ENCODE measurements at regions not wholly inside any gene's neighbourhood (a gene's known extent, or its start where the extent isn't known, plus 50 kb on each side); places are given as distances from the start of the nearest gene placed in this dataset.

DNA sequence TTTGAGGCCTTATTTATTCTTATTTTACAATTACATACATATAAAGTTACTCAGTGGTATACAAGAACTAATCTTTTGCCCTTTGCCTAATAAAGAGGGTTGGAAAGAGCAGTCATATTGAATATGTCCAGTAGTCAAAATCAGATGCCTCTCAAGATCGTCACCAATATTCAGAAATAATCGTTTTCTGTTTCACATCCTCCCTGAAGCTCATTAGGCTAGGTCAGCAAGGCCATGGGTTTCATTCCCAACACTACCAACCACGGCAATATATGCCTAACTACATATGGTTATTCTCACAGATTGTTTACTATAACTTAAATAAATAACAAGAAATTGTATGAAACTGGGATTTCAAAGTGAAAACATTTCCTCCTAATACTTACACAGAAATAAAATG lies 167.2 kb upstream of the MANEA start:
- Histone ChIP-seq H3K36me3 (ENCODE audit: control insufficient read depth, insufficient read depth, low read length) (no peaks in the 10 kb centered on the region), H3K27me3 (ENCODE audit: control insufficient read depth, insufficient read depth, low read length) (no peaks in the 10 kb centered on the region), H3K9me3 (ENCODE audit: control insufficient read depth, insufficient read depth, low read depth, low read length) (no peaks in the 10 kb centered on the region), H3K4me3 (ENCODE audit: low read depth, low read length) (no peak overlapping the region), H3K4me1 (ENCODE audit: control insufficient read depth, insufficient read depth, low read length) (no peaks in the 10 kb centered on the region), H3K9ac (ENCODE audit: low read length) (no peak overlapping the region), H3K27ac (ENCODE audit: low read depth, low read length) (no peak overlapping the region)

DNA sequence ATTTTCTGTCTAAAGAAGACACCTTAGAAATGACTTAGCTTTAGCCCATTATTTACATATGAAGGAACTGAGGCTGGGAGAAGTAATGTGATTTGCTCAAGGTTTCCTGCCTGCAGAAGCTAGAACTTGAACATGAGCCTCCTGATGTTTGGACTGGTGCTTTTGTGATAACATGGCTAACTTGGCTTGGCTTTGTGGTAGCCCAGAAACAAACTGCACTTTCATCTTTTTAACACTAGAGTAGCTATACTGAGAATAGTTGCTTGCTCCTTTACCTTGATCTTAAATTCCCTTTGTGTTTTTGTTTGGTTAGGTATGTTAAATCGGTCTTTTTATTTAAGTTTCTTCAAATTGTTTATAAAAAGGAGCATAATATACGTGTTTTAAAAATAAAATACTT lies 163.5 kb upstream of the MANEA start:
- Histone ChIP-seq H3K27me3 (ENCODE audit: control insufficient read depth, insufficient read depth, low read length) (no peaks in the 10 kb centered on the region), H3K27ac (ENCODE audit: low read depth, low read length) (no peak overlapping the region), H3K9me3 (ENCODE audit: control insufficient read depth, insufficient read depth, low read depth, low read length) (peaks cover under 1% of the 10 kb centered on the region; the same call in 1 of the 2 replicates), H3K4me1 (ENCODE audit: control insufficient read depth, insufficient read depth, low read length) (no peaks in the 10 kb centered on the region), H3K36me3 (ENCODE audit: control insufficient read depth, insufficient read depth, low read length) (no peaks in the 10 kb centered on the region), H3K4me3 (ENCODE audit: low read depth, low read length) (no peak overlapping the region), H3K9ac (ENCODE audit: low read length) (no peak overlapping the region)

DNA sequence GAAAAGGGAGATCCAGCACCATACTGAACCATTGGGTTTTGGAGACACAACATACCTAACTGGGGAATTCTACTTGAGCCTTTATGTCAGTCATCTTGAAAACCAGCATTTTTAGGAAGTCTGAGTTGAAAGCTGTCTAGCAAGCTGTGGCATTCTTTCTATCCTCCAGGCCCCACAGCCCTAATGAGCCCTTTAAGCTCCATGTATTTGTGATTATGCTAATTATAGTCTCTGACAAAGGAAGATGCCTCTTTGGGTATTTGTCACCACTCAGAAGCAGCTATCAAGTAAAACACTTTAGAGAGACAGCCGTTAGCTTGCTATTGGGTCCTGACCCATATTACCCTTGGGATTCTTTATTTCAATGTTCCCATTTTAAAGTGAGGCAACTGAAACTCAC lies 159.5 kb upstream of the MANEA start:
- H3K36me3 ChIP-seq (ENCODE audit: control insufficient read depth, insufficient read depth, low read length), result no peaks in the 10 kb centered on the region
- H3K9me3 ChIP-seq (ENCODE audit: control insufficient read depth, insufficient read depth, low read depth, low read length), result peaks cover 24% of the 10 kb centered on the region
- no peaks in the 10 kb centered on the region for H3K27me3 ChIP-seq (ENCODE audit: control insufficient read depth, insufficient read depth, low read length)
- H3K4me3 ChIP-seq (ENCODE audit: low read depth, low read length), result no peak overlapping the region
- H3K27ac ChIP-seq (ENCODE audit: low read depth, low read length), result no peak overlapping the region
- H3K9ac ChIP-seq (ENCODE audit: low read length), result no peak overlapping the region
- H3K4me1 ChIP-seq (ENCODE audit: control insufficient read depth, insufficient read depth, low read length), result no peaks in the 10 kb centered on the region

DNA sequence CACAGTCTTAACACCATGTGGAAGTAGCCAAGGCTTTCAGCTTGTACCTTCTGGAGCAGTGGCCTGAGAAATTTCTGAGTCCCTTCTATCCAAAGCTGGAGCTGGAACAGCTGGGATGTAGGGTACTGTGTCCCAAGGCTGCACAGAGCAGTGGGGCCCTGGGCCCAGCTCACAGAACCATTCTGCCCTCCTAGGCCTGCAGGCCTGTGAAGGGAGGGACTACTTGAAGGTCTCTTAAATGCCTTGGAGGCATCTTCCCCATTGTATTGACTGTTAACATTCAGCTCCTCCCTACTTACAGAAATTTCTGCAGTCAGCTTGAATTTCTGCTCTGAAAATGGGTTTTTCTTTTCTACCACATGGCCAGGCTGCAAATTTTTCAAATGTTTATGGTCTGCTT lies 156.5 kb upstream of the MANEA start:
- Histone ChIP-seq H3K9ac (ENCODE audit: low read length) (no peak overlapping the region), H3K4me1 (ENCODE audit: control insufficient read depth, insufficient read depth, low read length) (no peaks in the 10 kb centered on the region), H3K4me3 (ENCODE audit: low read depth, low read length) (no peak overlapping the region), H3K27ac (ENCODE audit: low read depth, low read length) (no peak overlapping the region), H3K9me3 (ENCODE audit: control insufficient read depth, insufficient read depth, low read depth, low read length) (peaks cover 24% of the 10 kb centered on the region), H3K27me3 (ENCODE audit: control insufficient read depth, insufficient read depth, low read length) (no peaks in the 10 kb centered on the region), H3K36me3 (ENCODE audit: control insufficient read depth, insufficient read depth, low read length) (no peaks in the 10 kb centered on the region)

DNA sequence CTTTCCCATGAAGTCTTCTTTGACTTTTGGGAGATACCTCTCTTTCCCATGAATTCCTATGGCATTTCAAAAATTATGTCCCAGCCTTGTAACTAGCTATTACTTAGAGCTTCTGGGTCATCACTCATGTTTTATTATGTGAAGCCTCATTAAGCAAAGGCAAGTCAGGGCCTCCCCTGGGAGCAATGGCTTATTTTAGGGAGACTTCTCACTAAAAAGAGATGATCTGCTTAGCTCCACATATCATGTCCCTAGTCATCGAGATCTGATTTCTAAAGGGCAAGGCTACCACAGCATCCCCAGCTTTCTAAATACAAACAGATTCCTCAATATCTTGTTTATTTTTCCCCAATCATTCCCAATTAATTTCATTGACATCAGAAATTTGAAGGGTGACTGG lies 154.0 kb upstream of the MANEA start:
- Histone ChIP-seq H3K4me3 (ENCODE audit: low read depth, low read length) (no peak overlapping the region), H3K9ac (ENCODE audit: low read length) (no peak overlapping the region), H3K27me3 (ENCODE audit: control insufficient read depth, insufficient read depth, low read length) (no peaks in the 10 kb centered on the region), H3K36me3 (ENCODE audit: control insufficient read depth, insufficient read depth, low read length) (no peaks in the 10 kb centered on the region), H3K4me1 (ENCODE audit: control insufficient read depth, insufficient read depth, low read length) (no peaks in the 10 kb centered on the region), H3K27ac (ENCODE audit: low read depth, low read length) (no peak overlapping the region), H3K9me3 (ENCODE audit: control insufficient read depth, insufficient read depth, low read depth, low read length) (peaks cover 25% of the 10 kb centered on the region)

DNA sequence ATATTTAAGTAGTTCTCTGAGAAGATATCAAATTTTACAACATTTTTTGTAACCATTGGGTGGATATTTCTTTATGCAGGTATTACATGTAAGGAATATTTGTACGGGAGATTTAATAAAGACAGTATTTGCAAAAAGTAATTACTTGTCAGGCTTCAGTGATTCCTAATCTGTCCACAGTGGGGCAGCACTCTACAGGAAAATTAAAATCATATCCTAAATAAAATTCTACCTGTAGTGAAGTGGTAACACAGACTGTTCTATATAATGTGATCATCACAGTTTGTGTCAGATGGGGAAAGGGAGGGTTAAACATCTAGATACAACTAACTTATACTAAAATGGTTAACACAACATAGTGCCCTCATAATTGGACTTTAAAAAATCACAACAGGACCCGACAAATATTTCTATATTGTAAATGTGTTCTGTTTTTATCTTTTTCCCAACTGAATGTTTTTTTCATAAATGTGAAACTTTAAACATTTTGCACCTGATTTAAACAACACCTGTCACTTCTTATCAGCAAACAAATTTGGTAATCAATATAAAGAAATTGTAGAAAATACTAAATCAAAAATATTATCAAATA lies 145.6 kb upstream of the MANEA start:
- Histone ChIP-seq H3K27ac (ENCODE audit: low read depth, low read length) (no peak overlapping the region), H3K4me1 (ENCODE audit: control insufficient read depth, insufficient read depth, low read length) (no peaks in the 10 kb centered on the region), H3K9me3 (ENCODE audit: control insufficient read depth, insufficient read depth, low read depth, low read length) (0 out of 2 replicates have a peak, but pooled peaks cover 7% of the 10 kb centered on the region), H3K4me3 (ENCODE audit: low read depth, low read length) (no peak overlapping the region), H3K27me3 (ENCODE audit: control insufficient read depth, insufficient read depth, low read length) (no peaks in the 10 kb centered on the region), H3K9ac (ENCODE audit: low read length) (no peak overlapping the region), H3K36me3 (ENCODE audit: control insufficient read depth, insufficient read depth, low read length) (no peaks in the 10 kb centered on the region)

DNA sequence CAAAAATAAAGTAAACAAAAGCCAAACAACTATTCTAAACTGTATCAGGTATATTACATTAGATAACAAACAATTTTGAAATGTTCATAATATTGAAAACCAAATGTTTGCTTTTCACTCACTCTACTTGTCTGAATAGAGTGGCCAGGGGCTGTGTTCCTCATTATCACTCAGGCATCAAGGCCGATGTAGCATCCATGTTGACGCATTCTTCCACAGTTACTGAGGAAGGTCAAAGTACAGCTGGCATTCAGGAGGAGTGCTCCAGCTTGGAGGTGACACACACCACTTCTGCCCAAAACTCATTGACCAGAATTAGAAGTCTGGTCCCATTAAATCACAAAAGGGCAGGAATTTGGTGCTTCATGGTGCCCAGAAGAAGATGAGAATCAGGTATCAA lies 137.6 kb upstream of the MANEA start:
- no peak overlapping the region for H3K27ac ChIP-seq (ENCODE audit: low read depth, low read length)
- H3K9ac ChIP-seq (ENCODE audit: low read length), result no peak overlapping the region
- no peak overlapping the region for H3K4me3 ChIP-seq (ENCODE audit: low read depth, low read length)
- no peaks in the 10 kb centered on the region for H3K27me3 ChIP-seq (ENCODE audit: control insufficient read depth, insufficient read depth, low read length)
- H3K36me3 ChIP-seq (ENCODE audit: control insufficient read depth, insufficient read depth, low read length), result no peaks in the 10 kb centered on the region
- H3K9me3 ChIP-seq (ENCODE audit: control insufficient read depth, insufficient read depth, low read depth, low read length), result no peaks in the 10 kb centered on the region
- H3K4me1 ChIP-seq (ENCODE audit: control insufficient read depth, insufficient read depth, low read length), result no peaks in the 10 kb centered on the region

DNA sequence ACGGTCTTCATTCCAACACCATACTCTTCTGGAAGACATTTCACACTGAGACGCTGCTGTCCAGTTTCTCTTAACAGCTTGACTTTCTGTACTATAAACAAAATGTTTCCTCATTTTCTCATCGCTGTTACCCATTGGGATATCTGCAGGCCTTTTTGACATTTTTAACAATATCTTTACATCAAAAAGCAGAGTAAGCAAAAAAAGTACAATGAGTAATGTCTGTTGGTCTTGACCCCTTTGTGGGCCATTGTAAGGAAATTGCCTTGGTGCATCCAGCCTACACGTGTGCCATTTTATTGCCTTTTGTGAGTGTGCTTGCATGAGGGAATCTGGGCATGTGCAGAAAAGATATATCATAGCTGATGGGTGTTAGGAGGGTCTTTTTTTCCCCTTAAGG lies 129.1 kb upstream of the MANEA start:
- Histone ChIP-seq H3K9me3 (ENCODE audit: control insufficient read depth, insufficient read depth, low read depth, low read length) (no peaks in the 10 kb centered on the region), H3K4me1 (ENCODE audit: control insufficient read depth, insufficient read depth, low read length) (no peaks in the 10 kb centered on the region), H3K4me3 (ENCODE audit: low read depth, low read length) (no peak overlapping the region), H3K27ac (ENCODE audit: low read depth, low read length) (no peak overlapping the region), H3K9ac (ENCODE audit: low read length) (no peak overlapping the region), H3K27me3 (ENCODE audit: control insufficient read depth, insufficient read depth, low read length) (no peaks in the 10 kb centered on the region), H3K36me3 (ENCODE audit: control insufficient read depth, insufficient read depth, low read length) (no peaks in the 10 kb centered on the region)

DNA sequence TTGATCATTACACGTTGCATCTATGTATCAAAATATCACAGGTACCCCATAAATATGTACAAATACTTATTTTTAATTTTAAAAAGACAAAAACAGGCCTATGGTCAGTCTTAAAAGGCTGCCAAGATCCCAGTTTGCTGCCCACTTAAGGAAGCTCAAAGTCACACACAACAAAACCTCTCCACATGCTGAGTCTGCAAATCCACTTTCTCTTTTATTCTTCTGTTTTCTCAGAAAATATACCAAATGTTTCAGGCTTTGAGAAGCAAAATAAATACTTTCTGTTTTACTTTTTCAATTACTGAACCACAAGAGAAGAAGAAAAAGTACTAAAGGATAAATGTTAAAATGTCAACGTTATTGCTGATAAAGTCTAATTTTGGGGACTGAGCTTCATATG lies 107.8 kb upstream of the MANEA start:
- H3K27me3 ChIP-seq (ENCODE audit: control insufficient read depth, insufficient read depth, low read length), result no peaks in the 10 kb centered on the region
- no peak overlapping the region for H3K4me3 ChIP-seq (ENCODE audit: low read depth, low read length)
- no peaks in the 10 kb centered on the region for H3K4me1 ChIP-seq (ENCODE audit: control insufficient read depth, insufficient read depth, low read length)
- H3K9me3 ChIP-seq (ENCODE audit: control insufficient read depth, insufficient read depth, low read depth, low read length), result peaks cover 7% of the 10 kb centered on the region
- H3K36me3 ChIP-seq (ENCODE audit: control insufficient read depth, insufficient read depth, low read length), result no peaks in the 10 kb centered on the region
- no peak overlapping the region for H3K27ac ChIP-seq (ENCODE audit: low read depth, low read length)
- H3K9ac ChIP-seq (ENCODE audit: low read length), result no peak overlapping the region

DNA sequence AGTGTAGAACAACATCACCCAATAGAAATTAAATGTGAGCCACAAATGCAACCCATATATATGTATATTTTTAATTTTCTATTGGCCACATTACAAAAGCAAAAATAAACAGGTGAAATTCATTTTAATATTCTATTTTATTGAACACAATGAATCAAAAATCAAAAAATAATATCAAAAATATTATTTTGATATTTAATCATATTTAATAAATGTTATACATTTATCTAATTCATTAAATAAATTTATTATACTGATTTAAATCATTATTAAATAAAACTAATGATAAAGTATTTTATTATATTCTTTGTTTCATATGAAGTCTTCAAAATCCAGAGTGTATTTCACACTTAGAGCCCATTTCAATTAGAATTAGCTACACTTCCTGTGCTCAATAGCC lies 98.4 kb upstream of the MANEA start:
- Histone ChIP-seq H3K9me3 (ENCODE audit: control insufficient read depth, insufficient read depth, low read depth, low read length) (no peaks in the 10 kb centered on the region), H3K27me3 (ENCODE audit: control insufficient read depth, insufficient read depth, low read length) (no peaks in the 10 kb centered on the region), H3K27ac (ENCODE audit: low read depth, low read length) (no peak overlapping the region)

DNA sequence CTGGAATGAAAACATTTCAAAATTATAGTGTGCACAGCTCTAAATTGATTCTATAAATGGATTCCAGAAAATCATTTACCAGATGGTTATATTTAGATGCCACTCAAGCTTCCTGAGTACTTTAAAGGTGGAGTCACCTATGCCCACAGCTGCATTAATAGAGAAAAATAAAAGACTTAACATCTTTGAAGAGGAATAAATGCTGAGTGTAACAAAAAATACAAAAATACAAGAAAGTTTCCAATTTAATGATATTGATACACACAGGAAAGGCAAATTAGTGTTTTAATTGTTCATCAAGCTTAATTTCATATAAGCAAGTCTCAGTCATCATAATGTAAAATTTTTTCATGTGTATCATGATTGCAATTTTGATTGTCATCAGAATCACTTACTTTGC lies 89.5 kb upstream of the MANEA start:
- Histone ChIP-seq H3K27me3 (ENCODE audit: control insufficient read depth, insufficient read depth, low read length) (no peaks in the 10 kb centered on the region), H3K4me3 (ENCODE audit: low read depth, low read length) (no peak overlapping the region), H3K27ac (ENCODE audit: low read depth, low read length) (no peak overlapping the region), H3K4me1 (ENCODE audit: control insufficient read depth, insufficient read depth, low read length) (no peaks in the 10 kb centered on the region), H3K9ac (ENCODE audit: low read length) (no peak overlapping the region), H3K9me3 (ENCODE audit: control insufficient read depth, insufficient read depth, low read depth, low read length) (no peaks in the 10 kb centered on the region), H3K36me3 (ENCODE audit: control insufficient read depth, insufficient read depth, low read length) (no peaks in the 10 kb centered on the region)

More for the DNA sequence above, 98.4 kb upstream of the MANEA start:
- no peak overlapping the region for H3K4me3 ChIP-seq (ENCODE audit: low read depth, low read length)
- no peaks in the 10 kb centered on the region for H3K4me1 ChIP-seq (ENCODE audit: control insufficient read depth, insufficient read depth, low read length)
- no peaks in the 10 kb centered on the region for H3K36me3 ChIP-seq (ENCODE audit: control insufficient read depth, insufficient read depth, low read length)
- no peak overlapping the region for H3K9ac ChIP-seq (ENCODE audit: low read length)
